Ovary (tissue), 7 donors: ENCODE measurements at regions not wholly inside any gene's neighbourhood (a gene's known extent, or its start where the extent isn't known, plus 50 kb on each side); places are given as distances from the start of the nearest gene placed in this dataset.
"Not testable (repeated sequence)": the region's sequence is repeated elsewhere in the genome, so short reads cannot be mapped to it uniquely, and the experiment has no call there.

ENCODE experiments used
- DNase-seq, 5 donors: peaks; one replicate each; pipeline ENCODE4 v3.0.0-alpha.2; 2019 to 2020
- H3K27ac ChIP-seq, 2 donors: fragments of 200-600 bp; one replicate each; pipeline versions ENCODE4 v1.5.1 to v1.8.0; 2019 to 2022
- H3K27me3 ChIP-seq: fragments of 200-600 bp; one replicate; pipeline ENCODE4 v1.8.0; 2022
- H3K36me3 ChIP-seq: fragments of 200-600 bp; sonication (generic); one replicate; pipeline ENCODE4 v1.5.1; 2019
- H3K4me1 ChIP-seq: one replicate; pipeline ENCODE4 v1.8.1; 2013; ENCODE audit warnings: mild to moderate bottlenecking, moderate library complexity; ENCODE audit not compliant: insufficient read depth
- H3K4me3 ChIP-seq: fragments of 200-600 bp; sonication (generic); one replicate; pipeline ENCODE4 v1.5.1; 2017
- H3K9me3 ChIP-seq, 2 donors: fragments of 200-600 bp in 1 of 2; sonication (generic) in 1 of 2; one replicate each; pipeline versions ENCODE4 v1.5.1 to v1.8.1; 2013 to 2019; ENCODE audit warnings: mild to moderate bottlenecking in 1 of 2, moderate library complexity in 1 of 2
- WGBS, 3 donors: extraction: QIAGEN DNeasy Blood & Tissue Kit in 1 of 3; methylation state at CpG; one replicate each; pipeline versions ENCODE4 v1.1.5 to v1.1.7; 2013 to 2017; 5-methylcytosine and 5-hydroxymethylcytosine counted together
- intact Hi-C, 4 donors: fragments of 100-400 bp; cut with DNase I; formaldehyde crosslinking; loops; one replicate each; pipeline versions ENCODE4 v1.11.0 to v1.15.1; 2022 to 2023
- donor health status: DM: no; HTN: no; CAD: no; lungs with moderate emphysema.
- donor health status: DM: no; HTN: no; CAD: no.
- donor health status: Bipolar disorder and iron deficiency.
- donor health status: DM: no; HTN: no; CAD: no.
- donor health status: DM: yes; HTN: yes; CAD: no.

GRCh38 chr21:10369289-10369688 lies 152.1 kb upstream of the TPTE start:
- H3K4me3 ChIP-seq, intact Hi-C loops, H3K9me3 ChIP-seq, H3K4me1 ChIP-seq, H3K36me3 ChIP-seq, DNase-seq, H3K27ac ChIP-seq, H3K27me3 ChIP-seq: not testable (repeated sequence)
- 61 to 64% methylated on average over 1 of the region's 1 CpG; no CpG with 5 or more reads in 1 of the 3 donors for WGBS, 3 donors

GRCh38 chr21:10377758-10378157 lies 143.6 kb upstream of the TPTE start:
- H3K4me1 ChIP-seq, intact Hi-C loops, H3K27me3 ChIP-seq, H3K27ac ChIP-seq, H3K36me3 ChIP-seq, DNase-seq, H3K9me3 ChIP-seq, H3K4me3 ChIP-seq: not testable (repeated sequence)
- 68 to 79% (median 71%) methylated on average over 10 of the region's 10 CpGs for WGBS, 3 donors

- intact Hi-C loops, H3K36me3 ChIP-seq, DNase-seq, H3K27ac ChIP-seq, H3K27me3 ChIP-seq, H3K4me3 ChIP-seq, H3K4me1 ChIP-seq, H3K9me3 ChIP-seq: not testable (repeated sequence)
- 81 to 85% (median 82%) methylated on average over 9 of the region's 9 CpGs for WGBS, 3 donors
These were observed 141.6 kb upstream of the TPTE start for GRCh38 chr21:10379816-10380215.

- intact Hi-C loops, DNase-seq, H3K27me3 ChIP-seq, H3K4me3 ChIP-seq, H3K27ac ChIP-seq, H3K36me3 ChIP-seq, H3K9me3 ChIP-seq, H3K4me1 ChIP-seq: not testable (repeated sequence)
- WGBS, 3 donors, result 73 to 78% (median 75%) methylated on average over 6 of the region's 6 CpGs
These were observed 139.7 kb upstream of the TPTE start for GRCh38 chr21:10381687-10382060.

- intact Hi-C loops, H3K36me3 ChIP-seq, H3K4me1 ChIP-seq, H3K27ac ChIP-seq, H3K9me3 ChIP-seq, H3K4me3 ChIP-seq, H3K27me3 ChIP-seq, DNase-seq: not testable (repeated sequence)
- 58 to 68% (median 65%) methylated on average over 8 of the region's 8 CpGs for WGBS, 3 donors
These were observed 139.2 kb upstream of the TPTE start for GRCh38 chr21:10382135-10382534.

- intact Hi-C loops, DNase-seq, H3K9me3 ChIP-seq, H3K27ac ChIP-seq, H3K4me1 ChIP-seq, H3K27me3 ChIP-seq, H3K36me3 ChIP-seq, H3K4me3 ChIP-seq: not testable (repeated sequence)
- WGBS, 3 donors, result 50 to 66% (median 65%) methylated on average over 5 of the region's 5 CpGs
These were observed 138.8 kb upstream of the TPTE start for GRCh38 chr21:10382580-10382979.

- H3K27me3 ChIP-seq, H3K9me3 ChIP-seq, H3K4me3 ChIP-seq, DNase-seq, H3K27ac ChIP-seq, H3K4me1 ChIP-seq, H3K36me3 ChIP-seq, intact Hi-C loops: not testable (repeated sequence)
- WGBS, 3 donors, result 74 to 78% (median 76%) methylated on average over 10 of the region's 10 CpGs
These were observed 137.8 kb upstream of the TPTE start for GRCh38 chr21:10383571-10383970.

GRCh38 chr21:10384304-10384861 lies 137.0 kb upstream of the TPTE start:
- WGBS, 3 donors, result 47 to 52% (median 48%) methylated on average over 3 of the region's 3 CpGs
- DNase-seq, H3K4me1 ChIP-seq, H3K27ac ChIP-seq, H3K9me3 ChIP-seq, H3K4me3 ChIP-seq, intact Hi-C loops, H3K27me3 ChIP-seq, H3K36me3 ChIP-seq: not testable (repeated sequence)

- H3K27me3 ChIP-seq, intact Hi-C loops, H3K4me1 ChIP-seq, H3K36me3 ChIP-seq, H3K4me3 ChIP-seq, H3K9me3 ChIP-seq, DNase-seq, H3K27ac ChIP-seq: not testable (repeated sequence)
- 72 to 80% (median 75%) methylated on average over 3 of the region's 3 CpGs for WGBS, 3 donors
These were observed 136.2 kb upstream of the TPTE start for GRCh38 chr21:10385202-10385601.

GRCh38 chr21:10385898-10386527 lies 135.4 kb upstream of the TPTE start:
- H3K9me3 ChIP-seq, DNase-seq, H3K4me1 ChIP-seq, H3K27me3 ChIP-seq, H3K4me3 ChIP-seq, intact Hi-C loops, H3K27ac ChIP-seq, H3K36me3 ChIP-seq: not testable (repeated sequence)
- 61 to 66% (median 63%) methylated on average over 13 of the region's 13 CpGs for WGBS, 3 donors

GRCh38 chr21:10387692-10388450 lies 133.5 kb upstream of the TPTE start:
- H3K4me3 ChIP-seq, DNase-seq, H3K9me3 ChIP-seq, intact Hi-C loops, H3K4me1 ChIP-seq, H3K27me3 ChIP-seq, H3K36me3 ChIP-seq, H3K27ac ChIP-seq: not testable (repeated sequence)
- 37 to 43% (median 42%) methylated on average over 3 of the region's 3 CpGs for WGBS, 3 donors

GRCh38 chr21:10388625-10389024 lies 132.8 kb upstream of the TPTE start:
- H3K36me3 ChIP-seq, H3K9me3 ChIP-seq, intact Hi-C loops, H3K4me3 ChIP-seq, H3K27me3 ChIP-seq, H3K27ac ChIP-seq, H3K4me1 ChIP-seq, DNase-seq: not testable (repeated sequence)
- 59 to 63% (median 60%) methylated on average over 9 of the region's 9 CpGs for WGBS, 3 donors
